Chondrocyte (in vitro differentiated cells): ENCODE measurements at regions not wholly inside any gene's neighbourhood (a gene's known extent, or its start where the extent isn't known, plus 50 kb on each side); places are given as distances from the start of the nearest gene placed in this dataset.
"Not testable (repeated sequence)": the region's sequence is repeated elsewhere in the genome, so short reads cannot be mapped to it uniquely, and the experiment has no call there.

Source experiments
- DNase-seq: peaks from one replicate; pipeline ENCODE4 v3.0.0; 2021; ENCODE audit warnings: mixed read lengths, low spot score
- H3K27ac Mint-ChIP-seq: one replicate; pipeline ENCODE4 v1.8.0; 2021; ENCODE audit warnings: mild to moderate bottlenecking, moderate library complexity, mixed read lengths; ENCODE audit not compliant: unreplicated experiment
- H3K27me3 Mint-ChIP-seq: 2 replicates; pipeline ENCODE4 v1.8.0; 2021; ENCODE audit warnings: low read depth, mixed read lengths
- H3K36me3 Mint-ChIP-seq: 2 replicates; pipeline ENCODE4 v1.8.0; 2021; ENCODE audit warnings: low read depth, mixed read lengths
- H3K4me1 Mint-ChIP-seq: 2 replicates; pipeline ENCODE4 v1.8.0; 2021; ENCODE audit warnings: low read depth, mild to moderate bottlenecking, mixed read lengths
- H3K4me3 Mint-ChIP-seq: one replicate; pipeline ENCODE4 v1.8.0; 2021; ENCODE audit warnings: mild to moderate bottlenecking, moderate library complexity, mixed read lengths; ENCODE audit not compliant: unreplicated experiment
- H3K9me3 Mint-ChIP-seq: 2 replicates; pipeline ENCODE4 v1.8.0; 2021; ENCODE audit warnings: low read depth, mixed read lengths
- TF ChIP-seq, protein P1 (sequence below): fragments of 200-600 bp; sonication (generic); IDR thresholded peaks from 2 replicates; pipeline ENCODE4 v1.5.0; 2021; ENCODE audit warnings: antibody characterized with exemption, mild to moderate bottlenecking, moderate library complexity

DNA sequence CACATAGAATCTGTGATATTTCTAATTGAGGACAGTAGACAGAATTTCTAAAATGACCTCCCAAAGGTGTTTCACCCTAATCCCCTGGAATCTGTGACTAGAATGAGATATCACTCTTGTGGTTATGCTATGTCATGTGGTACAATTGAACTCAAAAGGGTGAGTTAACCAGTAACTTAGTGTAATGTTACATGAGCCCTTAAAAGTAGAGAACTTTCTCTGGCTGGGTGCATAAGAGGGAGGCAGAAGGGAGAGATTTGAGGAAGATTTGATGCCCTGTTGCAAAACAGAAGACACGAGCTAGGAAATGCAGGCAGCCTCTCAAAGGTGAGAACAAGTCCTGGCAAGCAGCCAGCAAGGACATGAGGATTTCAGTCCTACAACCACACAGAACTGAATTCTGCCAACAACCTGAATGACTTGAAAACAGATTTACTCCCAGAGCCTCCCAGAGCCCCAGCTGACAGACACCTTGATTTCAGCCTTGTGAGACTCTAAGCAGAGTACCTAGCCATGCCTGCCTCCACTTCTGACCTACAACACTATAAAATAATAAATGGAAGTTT is 160.3 kb downstream of the MTHFS start:
- DNase-seq, result no peak
- Mint-ChIP-seq H3K36me3 (no peaks in the 10 kb centered on the region), H3K4me3 (no peak overlapping the region), H3K27me3 (peaks cover 12% of the 10 kb centered on the region), H3K9me3 (peaks cover 10% of the 10 kb centered on the region), H3K4me1 (no peaks in the 10 kb centered on the region), H3K27ac (no peak overlapping the region)
- TF ChIP-seq, protein P1, sequence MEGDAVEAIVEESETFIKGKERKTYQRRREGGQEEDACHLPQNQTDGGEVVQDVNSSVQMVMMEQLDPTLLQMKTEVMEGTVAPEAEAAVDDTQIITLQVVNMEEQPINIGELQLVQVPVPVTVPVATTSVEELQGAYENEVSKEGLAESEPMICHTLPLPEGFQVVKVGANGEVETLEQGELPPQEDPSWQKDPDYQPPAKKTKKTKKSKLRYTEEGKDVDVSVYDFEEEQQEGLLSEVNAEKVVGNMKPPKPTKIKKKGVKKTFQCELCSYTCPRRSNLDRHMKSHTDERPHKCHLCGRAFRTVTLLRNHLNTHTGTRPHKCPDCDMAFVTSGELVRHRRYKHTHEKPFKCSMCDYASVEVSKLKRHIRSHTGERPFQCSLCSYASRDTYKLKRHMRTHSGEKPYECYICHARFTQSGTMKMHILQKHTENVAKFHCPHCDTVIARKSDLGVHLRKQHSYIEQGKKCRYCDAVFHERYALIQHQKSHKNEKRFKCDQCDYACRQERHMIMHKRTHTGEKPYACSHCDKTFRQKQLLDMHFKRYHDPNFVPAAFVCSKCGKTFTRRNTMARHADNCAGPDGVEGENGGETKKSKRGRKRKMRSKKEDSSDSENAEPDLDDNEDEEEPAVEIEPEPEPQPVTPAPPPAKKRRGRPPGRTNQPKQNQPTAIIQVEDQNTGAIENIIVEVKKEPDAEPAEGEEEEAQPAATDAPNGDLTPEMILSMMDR, result no peak

- DNase-seq, result no peak
- Mint-ChIP-seq H3K9me3 (peaks cover 10% of the 10 kb centered on the region), H3K27me3 (peaks cover 8% of the 10 kb centered on the region), H3K4me1 (no peaks in the 10 kb centered on the region), H3K27ac (no peak overlapping the region), H3K4me3 (no peak overlapping the region), H3K36me3 (no peaks in the 10 kb centered on the region)
- TF ChIP-seq, protein P1, result no peak
These were observed 158.7 kb downstream of the MTHFS start for GRCh38 chr15:79738143-79738542.

GRCh38 chr15:79740561-79740960 is 156.3 kb downstream of the MTHFS start:
- no peak overlapping the region for H3K27ac Mint-ChIP-seq
- peaks cover 10% of the 10 kb centered on the region for H3K9me3 Mint-ChIP-seq
- DNase-seq, result no peak
- H3K4me3 Mint-ChIP-seq, result no peak overlapping the region
- H3K4me1 Mint-ChIP-seq, result no peaks in the 10 kb centered on the region
- peaks cover 5% of the 10 kb centered on the region for H3K27me3 Mint-ChIP-seq
- no peaks in the 10 kb centered on the region for H3K36me3 Mint-ChIP-seq
- TF ChIP-seq, protein P1, result no peak

GRCh38 chr15:79743032-79743431 is 153.8 kb downstream of the MTHFS start:
- no peaks in the 10 kb centered on the region for H3K4me1 Mint-ChIP-seq

GRCh38 chr15:79744485-79744884 is 152.3 kb downstream of the MTHFS start:
- not testable (repeated sequence) for H3K9me3 Mint-ChIP-seq, DNase-seq, H3K27me3 Mint-ChIP-seq, H3K36me3 Mint-ChIP-seq, H3K4me3 Mint-ChIP-seq, H3K27ac Mint-ChIP-seq, H3K4me1 Mint-ChIP-seq

More at GRCh38 chr15:79743032-79743431, 153.8 kb downstream of the MTHFS start:
- no peak overlapping the region for H3K27ac Mint-ChIP-seq
- no peaks in the 10 kb centered on the region for H3K36me3 Mint-ChIP-seq
- H3K4me3 Mint-ChIP-seq, result no peak overlapping the region
- H3K27me3 Mint-ChIP-seq, result no peaks in the 10 kb centered on the region
- no peak for DNase-seq
- peaks cover 8% of the 10 kb centered on the region for H3K9me3 Mint-ChIP-seq
- TF ChIP-seq, protein P1, result no peak

GRCh38 chr15:79756365-79756764 is 140.4 kb downstream of the MTHFS start:
- H3K27ac Mint-ChIP-seq, result no peak overlapping the region
- TF ChIP-seq, protein P1, result no peak

More at GRCh38 chr15:79756365-79756764, 140.4 kb downstream of the MTHFS start:
- H3K9me3 Mint-ChIP-seq, result peaks cover under 1% of the 10 kb centered on the region
- H3K27me3 Mint-ChIP-seq, result no peaks in the 10 kb centered on the region
- no peaks in the 10 kb centered on the region for H3K36me3 Mint-ChIP-seq
- no peak for DNase-seq
- H3K4me3 Mint-ChIP-seq, result no peak overlapping the region
- H3K4me1 Mint-ChIP-seq, result no peaks in the 10 kb centered on the region
